H9 (cell line): ENCODE measurements at regions not wholly inside any gene's neighbourhood (a gene's known extent, or its start where the extent isn't known, plus 50 kb on each side); places are given as distances from the start of the nearest gene placed in this dataset.

Experiments
- DNase-seq: peaks from one replicate; pipeline ENCODE4 v3.0.0-alpha.2; 2017
- H2AFZ ChIP-seq: one replicate; pipeline ENCODE4 v1.6.1; 2013; ENCODE audit warnings: mild to moderate bottlenecking, low read length, control low read depth, moderate library complexity
- H2AK5ac ChIP-seq: 2 replicates; pipeline ENCODE4 v1.6.1; 2013; ENCODE audit warnings: low read length, control low read depth, mixed read lengths; ENCODE audit not compliant: insufficient read length
- H2BK120ac ChIP-seq: one replicate; pipeline ENCODE4 v1.6.1; 2013; ENCODE audit warnings: low read depth, mild to moderate bottlenecking, low read length, control low read depth, inconsistent platforms; ENCODE audit not compliant: poor library complexity, severe bottlenecking
- H2BK12ac ChIP-seq: 2 replicates; pipeline ENCODE4 v1.6.1; 2013; ENCODE audit warnings: low read length, control low read depth, mixed read lengths, low read depth; ENCODE audit not compliant: insufficient read length
- H2BK15ac ChIP-seq: 2 replicates; pipeline ENCODE4 v1.6.1; 2013; ENCODE audit warnings: low read depth, low read length, control low read depth
- H2BK20ac ChIP-seq: one replicate; pipeline ENCODE4 v1.6.1; 2013; ENCODE audit warnings: low read depth, mild to moderate bottlenecking, low read length, control low read depth, inconsistent platforms; ENCODE audit not compliant: poor library complexity, severe bottlenecking
- H2BK5ac ChIP-seq: 2 replicates; pipeline ENCODE4 v1.6.1; 2013; ENCODE audit warnings: low read length, control low read depth, mixed read lengths; ENCODE audit not compliant: insufficient read length
- H3K14ac ChIP-seq: 2 replicates; pipeline ENCODE4 v1.6.1; 2013; ENCODE audit warnings: low read length, control low read depth; ENCODE audit not compliant: insufficient read depth
- H3K18ac ChIP-seq: 2 replicates; pipeline ENCODE4 v1.6.1; 2013; ENCODE audit warnings: low read depth, mild to moderate bottlenecking, mixed read lengths, low read length, control low read depth; ENCODE audit not compliant: insufficient read length
- H3K23ac ChIP-seq: 2 replicates; pipeline ENCODE4 v1.6.1; 2013; ENCODE audit warnings: low read length, control low read depth, mixed read lengths, low read depth; ENCODE audit not compliant: insufficient read length
- H3K23me2 ChIP-seq: 2 replicates; pipeline ENCODE4 v1.6.1; 2013; ENCODE audit warnings: low read depth, mild to moderate bottlenecking, mixed read lengths, low read length, control low read depth; ENCODE audit not compliant: insufficient read length, poor library complexity, severe bottlenecking
- H3K27ac ChIP-seq: 2 replicates; pipeline ENCODE4 v1.5.1; 2013; ENCODE audit warnings: low read length, control low read depth, mixed read lengths, low read depth; ENCODE audit not compliant: insufficient read length
- H3K27me3 ChIP-seq: 2 replicates; pipeline ENCODE4 v1.6.1; 2013; ENCODE audit warnings: low read length, control low read depth, inconsistent platforms; ENCODE audit not compliant: insufficient read depth
- H3K4ac ChIP-seq: 2 replicates; pipeline ENCODE4 v1.6.1; 2013; ENCODE audit warnings: low read depth, mild to moderate bottlenecking, control low read depth, inconsistent platforms, low read length, moderate library complexity
- H3K4me1 ChIP-seq: 2 replicates; pipeline ENCODE4 v1.6.1; 2013; ENCODE audit warnings: low read length, control low read depth, inconsistent platforms; ENCODE audit not compliant: insufficient read depth
- H3K4me2 ChIP-seq: 2 replicates; pipeline ENCODE4 v1.6.1; 2013; ENCODE audit warnings: low read length, control low read depth, mixed read lengths; ENCODE audit not compliant: insufficient read length, insufficient read depth
- H3K56ac ChIP-seq: 2 replicates; pipeline ENCODE4 v1.6.1; 2013; ENCODE audit warnings: low read depth, mild to moderate bottlenecking, mixed read lengths, low read length, control low read depth; ENCODE audit not compliant: insufficient read length
- H3K79me1 ChIP-seq: 2 replicates; pipeline ENCODE4 v1.6.1; 2013; ENCODE audit warnings: low read depth, mild to moderate bottlenecking, moderate library complexity, low read length, control low read depth, inconsistent platforms; ENCODE audit not compliant: insufficient read depth, poor library complexity, severe bottlenecking
- H3K79me2 ChIP-seq: 2 replicates; pipeline ENCODE4 v1.6.1; 2013; ENCODE audit warnings: low read length, control low read depth, inconsistent platforms; ENCODE audit not compliant: insufficient read depth
- H3K9ac ChIP-seq: 2 replicates; pipeline ENCODE4 v1.6.1; 2013; ENCODE audit warnings: low read length, control low read depth, mixed read lengths; ENCODE audit not compliant: insufficient read length; ENCODE audit errors: extremely low read depth
- H3K9me3 ChIP-seq: one replicate; pipeline ENCODE4 v1.6.1; 2013; ENCODE audit warnings: low read depth, low read length, inconsistent platforms; ENCODE audit not compliant: control insufficient read depth
- H3T11ph ChIP-seq: one replicate; pipeline ENCODE4 v1.6.1; 2013; ENCODE audit warnings: mild to moderate bottlenecking, low read length, control low read depth, inconsistent platforms
- H4K20me1 ChIP-seq: one replicate; pipeline ENCODE4 v1.6.1; 2013; ENCODE audit not compliant: control insufficient read depth, insufficient read length, insufficient read depth
- H4K5ac ChIP-seq: 2 replicates; pipeline ENCODE4 v1.6.1; 2013; ENCODE audit warnings: low read depth, mild to moderate bottlenecking, mixed read lengths, low read length, control low read depth; ENCODE audit not compliant: insufficient read length
- H4K8ac ChIP-seq: replicated peaks from 2 replicates; pipeline ENCODE4 v1.6.1; 2013; ENCODE audit warnings: low read length, control low read depth, mixed read lengths, low read depth; ENCODE audit not compliant: insufficient read length
- H4K91ac ChIP-seq: 2 replicates; pipeline ENCODE4 v1.6.1; 2013; ENCODE audit warnings: low read depth, mild to moderate bottlenecking, moderate library complexity, mixed read lengths, low read length, control low read depth; ENCODE audit not compliant: insufficient read length
- H3K27ac Mint-ChIP-seq, 3 experiments: 2 replicates in 2 of 3; 3 replicates in 1 of 3; pipeline ENCODE4 v1.8.0; 2020 to 2021; ENCODE audit warnings: mixed read lengths in 3 of 3, mild to moderate bottlenecking in 1 of 3, moderate library complexity in 1 of 3
- H3K27me3 Mint-ChIP-seq: 2 replicates; pipeline ENCODE4 v1.8.0; 2021; ENCODE audit warnings: low read depth, mild to moderate bottlenecking, moderate library complexity, mixed read lengths
- H3K36me3 Mint-ChIP-seq, 3 experiments: 2 replicates in 2 of 3; 3 replicates in 1 of 3; pipeline ENCODE4 v1.8.0; 2020 to 2021; ENCODE audit warnings: low read depth in 3 of 3, mixed read lengths in 3 of 3; ENCODE audit not compliant: insufficient read depth in 1 of 3
- H3K4me1 Mint-ChIP-seq, 2 experiments: 2 replicates each; pipeline ENCODE4 v1.8.0; 2020; ENCODE audit warnings: mixed read lengths in 2 of 2
- H3K4me3 Mint-ChIP-seq, 2 experiments: 2 replicates in 1 of 2; 3 replicates in 1 of 2; pipeline ENCODE4 v1.8.0; 2020 to 2021; ENCODE audit warnings: mild to moderate bottlenecking in 2 of 2, mixed read lengths in 2 of 2, moderate library complexity in 1 of 2
- H3K9me3 Mint-ChIP-seq, 2 experiments: 2 replicates in 1 of 2; 3 replicates in 1 of 2; pipeline ENCODE4 v1.8.0; 2020; ENCODE audit warnings: mild to moderate bottlenecking in 2 of 2, mixed read lengths in 2 of 2, moderate library complexity in 1 of 2
- CTCF ChIP-seq: fragments of 200-600 bp; sonication (generic); conservative IDR thresholded peaks from 3 replicates; pipeline ENCODE4 v1.8.0; 2021; ENCODE audit warnings: antibody characterized with exemption, mild to moderate bottlenecking
- WGBS: extraction: QIAGEN DNeasy Blood & Tissue Kit; methylation state at CpG from one replicate; pipeline ENCODE4 v1.1.7; 2013; ENCODE audit warnings: missing lambda C conversion rate, low lambda C conversion rate, mixed read lengths; ENCODE audit not compliant: insufficient read length; ENCODE audit errors: extremely low coverage; 5-methylcytosine and 5-hydroxymethylcytosine counted together

GRCh38 chr3:171949554-171949953 is 89.8 kb upstream of the FNDC3B start:
- H3K79me2 ChIP-seq: no peaks in the 10 kb centered on the region
- H2BK15ac ChIP-seq: no peak overlapping the region
- no peak overlapping the region for H2BK120ac ChIP-seq
- H3K14ac ChIP-seq: no peak overlapping the region
- H3T11ph ChIP-seq: no peak overlapping the region
- H2AK5ac ChIP-seq: no peak overlapping the region
- no peak overlapping the region for H3K23ac ChIP-seq
- H4K91ac ChIP-seq: no peak overlapping the region
- H2BK5ac ChIP-seq: no peak overlapping the region
- Mint-ChIP-seq H3K27me3 (no peaks in the 10 kb centered on the region), H3K9me3 (no peaks in the 10 kb centered on the region), H3K36me3 (no peaks in the 10 kb centered on the region; a peak in 3 of 7 replicates), H3K27ac (no peak overlapping the region), H3K4me1 (peaks cover 18 to 23% of the 10 kb centered on the region in 2 experiments), H3K4me3 (no peak overlapping the region)
- no peak overlapping the region for H3K27ac ChIP-seq
- no peaks in the 10 kb centered on the region; the same call in 1 of the 2 replicates for H3K4me1 ChIP-seq
- H3K23me2 ChIP-seq: no peaks in the 10 kb centered on the region
- H4K20me1 ChIP-seq: no peaks in the 10 kb centered on the region
- WGBS: no CpG with 5 or more reads among the region's 1 CpG
- no peaks in the 10 kb centered on the region for H3K79me1 ChIP-seq
- DNase-seq: no peak
- H3K4ac ChIP-seq: no peak overlapping the region
- H3K9me3 ChIP-seq: no peaks in the 10 kb centered on the region
- TF ChIP-seq CTCF: no peak
- no peak overlapping the region for H2BK20ac ChIP-seq
- H2AFZ ChIP-seq: no peak overlapping the region
- H3K27me3 ChIP-seq: no peaks in the 10 kb centered on the region
- H4K8ac ChIP-seq: no peak overlapping the region
- H4K5ac ChIP-seq: no peak overlapping the region
- no peak overlapping the region for H2BK12ac ChIP-seq
- H3K9ac ChIP-seq: no peak overlapping the region
- H3K56ac ChIP-seq: no peak overlapping the region
- no peak overlapping the region for H3K4me2 ChIP-seq
- no peak overlapping the region for H3K18ac ChIP-seq
